SK-N-SH (cell line): ENCODE measurements at regions not wholly inside any gene's neighbourhood (a gene's known extent, or its start where the extent isn't known, plus 50 kb on each side); places are given as distances from the start of the nearest gene placed in this dataset.

Experiments
- CTCF ChIA-PET: fragments of 300-600, 350-600 bp; formaldehyde crosslinking; extraction: SDS; loops from one replicate; lab custom pipeline; 2021; lab: Yijun Ruan, JAX
- POLR2A ChIA-PET: fragments of 350-600 bp; sonication (Branson Sonifier 250); formaldehyde crosslinking; extraction: SDS; loops from one replicate; lab custom pipeline; 2020; ENCODE audit warnings: antibody characterized with exemption, inconsistent platforms; lab: Yijun Ruan, JAX
- DNase-seq: peaks from one replicate; pipeline ENCODE4 v3.0.0; 2012
- H2AFZ ChIP-seq: fragments of 200-600 bp; sonication (generic); 2 replicates; pipeline ENCODE4 v1.8.1; 2016; ENCODE audit warnings: antibody characterized with exemption, mild to moderate bottlenecking, low read depth
- H3F3A ChIP-seq: fragments of 200-600 bp; sonication (generic); replicated peaks from 2 replicates; pipeline ENCODE3; 2016; ENCODE audit warnings: antibody characterized with exemption, mild to moderate bottlenecking; ENCODE audit not compliant: insufficient read depth
- H3K27ac ChIP-seq, 2 experiments: fragments of 200-500 bp in 1 of 2; fragments of 200-600 bp in 1 of 2; sonication (Bioruptor generic) in 1 of 2; sonication (generic), shearing (Covaris generic) in 1 of 2; 2 replicates each; pipeline versions ENCODE4 v1.5.1 to v1.6.1; 2014 to 2016; ENCODE audit warnings: low read depth in 2 of 2, inconsistent platforms in 1 of 2, low read length in 1 of 2, mild to moderate bottlenecking in 1 of 2, mixed read lengths in 1 of 2
- H3K27me3 ChIP-seq: fragments of 200-600 bp; sonication (generic), shearing (Covaris generic); 2 replicates; pipeline ENCODE4 v1.6.1; 2016; ENCODE audit warnings: mixed run types; ENCODE audit not compliant: insufficient read depth
- H3K36me3 ChIP-seq, 2 experiments: fragments of 200-500 bp in 1 of 2; fragments of 200-600 bp in 1 of 2; sonication (Bioruptor generic) in 1 of 2; sonication (generic) in 1 of 2; replicated peaks in 1 of 2; 2 replicates each; pipeline versions ENCODE3 to v1.5.1; 2014 to 2016; ENCODE audit warnings: low read length in 1 of 2, mild to moderate bottlenecking in 1 of 2; ENCODE audit not compliant: insufficient read depth in 2 of 2, control insufficient read depth in 1 of 2
- H3K4me1 ChIP-seq, 2 experiments: fragments of 200-500 bp in 1 of 2; fragments of 200-600 bp in 1 of 2; sonication (Bioruptor generic) in 1 of 2; sonication (generic), shearing (Covaris generic) in 1 of 2; 2 replicates each; pipeline versions ENCODE4 v1.5.1 to v1.6.1; 2014 to 2016; ENCODE audit warnings: low read depth in 1 of 2, low read length in 1 of 2, mixed run types in 1 of 2; ENCODE audit not compliant: insufficient read depth in 2 of 2, control insufficient read depth in 1 of 2
- H3K4me2 ChIP-seq: fragments of 200-600 bp; sonication (generic), shearing (Covaris generic); 2 replicates; pipeline ENCODE4 v1.6.1; 2017; ENCODE audit warnings: mixed run types
- H3K4me3 ChIP-seq, 2 experiments: fragments of 200-500 bp in 1 of 2; fragments of 200-600 bp in 1 of 2; sonication (Bioruptor generic) in 1 of 2; sonication (generic), shearing (Covaris generic) in 1 of 2; 2 replicates each; pipeline versions ENCODE4 v1.5.1 to v1.8.1; 2014 to 2016; ENCODE audit warnings: low read depth in 2 of 2, inconsistent platforms in 1 of 2, low read length in 1 of 2, mild to moderate bottlenecking in 1 of 2, mixed read lengths in 1 of 2, moderate library complexity in 1 of 2
- H3K79me2 ChIP-seq: fragments of 200-600 bp; sonication (generic); 2 replicates; pipeline ENCODE4 v1.8.1; 2017; ENCODE audit warnings: mild to moderate bottlenecking; ENCODE audit not compliant: insufficient read depth
- H3K9ac ChIP-seq: fragments of 200-600 bp; sonication (generic); 2 replicates; pipeline ENCODE4 v1.6.1; 2017; ENCODE audit warnings: mixed run types
- H3K9me2 ChIP-seq: fragments of 200-600 bp; sonication (generic); 2 replicates; pipeline ENCODE4 v1.6.1; 2017; ENCODE audit warnings: mixed run types
- H3K9me3 ChIP-seq: fragments of 200-600 bp; sonication (generic); 2 replicates; pipeline ENCODE4 v1.6.1; 2017; ENCODE audit warnings: mixed run types, mild to moderate bottlenecking, moderate library complexity
- H4K20me1 ChIP-seq: fragments of 200-600 bp; sonication (generic); 2 replicates; pipeline ENCODE4 v1.6.1; 2017; ENCODE audit warnings: mild to moderate bottlenecking, mixed run types; ENCODE audit not compliant: insufficient read depth
- CTCF ChIP-seq: fragments of 200-600 bp; sonication (generic); IDR thresholded peaks from 2 replicates; pipeline ENCODE4 v1.6.1; 2017; ENCODE audit warnings: antibody characterized with exemption, mild to moderate bottlenecking, moderate library complexity
- ELF1 ChIP-seq: IDR thresholded peaks from 2 replicates; pipeline ENCODE4 v1.4.0; 2012
- EP300 ChIP-seq, 2 experiments: IDR thresholded peaks; 2 replicates each; pipeline versions ENCODE4 v1.4.0 to v1.6.1; 2012; ENCODE audit warnings: borderline replicate concordance in 1 of 2, low read depth in 1 of 2, low read length in 1 of 2
- EZH2phosphoT487 ChIP-seq: fragments of 200-600 bp; sonication (generic); IDR thresholded peaks from 2 replicates; pipeline ENCODE4 v1.6.1; 2017; ENCODE audit warnings: low read depth, mixed run types, mild to moderate bottlenecking, antibody characterized with exemption, moderate library complexity, borderline replicate concordance
- FOSL2 ChIP-seq: IDR thresholded peaks from 2 replicates; pipeline ENCODE4 v1.4.0; 2012; ENCODE audit warnings: low read depth, mild to moderate bottlenecking, moderate library complexity, borderline replicate concordance
- FOXJ3 ChIP-seq: sonication (generic); formaldehyde crosslinking; IDR thresholded peaks from 2 replicates; pipeline ENCODE4 v1.5.1; 2020; ENCODE audit warnings: mild to moderate bottlenecking, missing genetic modification reagents
- FOXM1 ChIP-seq: IDR thresholded peaks from 2 replicates; pipeline ENCODE4 v1.4.0; 2012; ENCODE audit warnings: low read depth, mild to moderate bottlenecking
- GATA2 ChIP-seq: sonication (generic); formaldehyde crosslinking; IDR thresholded peaks from 2 replicates; pipeline ENCODE4 v1.5.0; 2020; ENCODE audit warnings: mild to moderate bottlenecking, missing genetic modification reagents
- JUND ChIP-seq: IDR thresholded peaks from 2 replicates; pipeline ENCODE4 v1.4.0; 2012
- MAX ChIP-seq: IDR thresholded peaks from 2 replicates; pipeline ENCODE4 v1.4.0; 2012; ENCODE audit warnings: low read depth
- MEF2A ChIP-seq: IDR thresholded peaks from 2 replicates; pipeline ENCODE4 v1.4.0; 2012; ENCODE audit warnings: low read depth, borderline replicate concordance
- MXI1 ChIP-seq: IDR thresholded peaks from 2 replicates; pipeline ENCODE4 v1.6.1; 2012; ENCODE audit warnings: mild to moderate bottlenecking, low read depth, low read length, improper control_type of control experiment
- POLR2AphosphoS5 ChIP-seq: IDR thresholded peaks from 2 replicates; pipeline ENCODE4 v1.6.1; 2012; ENCODE audit warnings: low read depth, low read length
- RFX5 ChIP-seq: IDR thresholded peaks from 2 replicates; pipeline ENCODE4 v1.6.1; 2012; ENCODE audit warnings: mild to moderate bottlenecking, improper control_type of control experiment, low read length
- RXRA ChIP-seq: IDR thresholded peaks from 2 replicates; pipeline ENCODE4 v1.4.0; 2012; ENCODE audit warnings: low read depth, mild to moderate bottlenecking, borderline replicate concordance
- SIN3A ChIP-seq: IDR thresholded peaks from 2 replicates; pipeline ENCODE4 v1.6.1; 2012; ENCODE audit warnings: low read depth, mild to moderate bottlenecking, low read length, moderate library complexity, borderline replicate concordance
- SMC3 ChIP-seq: IDR thresholded peaks from 2 replicates; pipeline ENCODE4 v1.6.1; 2012; ENCODE audit warnings: low read depth, low read length, improper control_type of control experiment
- TAF1 ChIP-seq: IDR thresholded peaks from 2 replicates; pipeline ENCODE4 v1.6.1; 2012; ENCODE audit warnings: low read depth, mild to moderate bottlenecking, low read length, moderate library complexity, borderline replicate concordance
- TCF12 ChIP-seq: IDR thresholded peaks from 2 replicates; pipeline ENCODE4 v1.4.0; 2012
- USF2 ChIP-seq: fragments of 150-350 bp; IDR thresholded peaks from 2 replicates; pipeline ENCODE4 v1.6.1; 2017; ENCODE audit warnings: antibody characterized with exemption, low read length, low read depth, borderline replicate concordance
- YY1 ChIP-seq: IDR thresholded peaks from 2 replicates; pipeline ENCODE4 v1.4.0; 2012; ENCODE audit warnings: low read depth, mild to moderate bottlenecking
- ZBTB33 ChIP-seq: IDR thresholded peaks from 2 replicates; pipeline ENCODE4 v1.4.0; 2012; ENCODE audit warnings: low read depth, borderline replicate concordance
- WGBS: methylation state at CpG from one replicate; pipeline ENCODE4 v1.1.6; 2017; ENCODE audit warnings: low lambda C conversion rate; 5-methylcytosine and 5-hydroxymethylcytosine counted together

GRCh38 chr12:30200864-30201263 is 417.1 kb upstream of the TMTC1 start:
- Histone ChIP-seq H3K36me3 (no peaks in the 10 kb centered on the region), H3K9me2 (no peaks in the 10 kb centered on the region), H3K4me1 (no peaks in the 10 kb centered on the region; a peak in 1 of 4 replicates), H3K27ac (no peak overlapping the region), H4K20me1 (no peaks in the 10 kb centered on the region), H3K4me2 (no peak overlapping the region), H3K79me2 (no peaks in the 10 kb centered on the region), H2AFZ (no peak overlapping the region), H3K9ac (no peak overlapping the region), H3K4me3 (peak overlapping the region in 1 of 2 experiments; percentile 3; a peak in 1 of 4 replicates), H3K27me3 (no peaks in the 10 kb centered on the region)
- ChIA-PET CTCF (no interaction called here), POLR2A (no interaction called here)
- 40% methylated on average over 10 of the region's 24 CpGs for WGBS
- TF ChIP-seq FOXJ3 (CRISPR knock-in tag) (no peak), JUND (no peak), GATA2 (no peak), POLR2AphosphoS5 (no peak), MAX (no peak), ELF1 (no peak), FOXM1 (no peak), YY1 (no peak), RFX5 (no peak), SMC3 (no peak), EZH2phosphoT487 (no peak), EP300 (IDR thresholded peaks at IDR 0.05; ENCODE audit: borderline replicate concordance in 1 of 2, low read depth in 1 of 2, low read length in 1 of 2) (no peak), CTCF (no peak), MEF2A (no peak), TCF12 (no peak), RXRA (no peak), TAF1 (no peak), MXI1 (no peak)
- TF ChIP-seq, all 33 proteins: peak for 0
- no peaks in the 10 kb centered on the region for H3K9me3 ChIP-seq
- H3F3A ChIP-seq, result no peaks in the 10 kb centered on the region
- DNase-seq, result peak; percentile 46

- Histone ChIP-seq H3K36me3 (no peaks in the 10 kb centered on the region), H3K9me3 (no peaks in the 10 kb centered on the region), H3K4me2 (no peak overlapping the region), H4K20me1 (no peaks in the 10 kb centered on the region), H3K9me2 (no peaks in the 10 kb centered on the region), H3F3A (no peaks in the 10 kb centered on the region), H3K79me2 (no peaks in the 10 kb centered on the region), H3K4me3 (no peak overlapping the region), H3K4me1 (peaks cover 0 to 2% of the 10 kb centered on the region in 2 experiments; a peak in 2 of 4 replicates), H3K9ac (no peak overlapping the region), H3K27me3 (no peaks in the 10 kb centered on the region; the same call in 1 of the 2 replicates), H3K27ac (no peak overlapping the region), H2AFZ (no peak overlapping the region)
- 48% methylated on average over 5 of the region's 6 CpGs for WGBS
- DNase-seq, result no peak
- CTCF ChIA-PET, result interaction anchor here (1.1 kb wide), 1 partner anchor 9 kb away, joined by 3 read pairs; no protein-coding TSS in a partner anchor
- POLR2A ChIA-PET, result no interaction called here
- TF ChIP-seq MAX (no peak), EP300 (IDR thresholded peaks at IDR 0.05; ENCODE audit: borderline replicate concordance in 1 of 2, low read depth in 1 of 2, low read length in 1 of 2) (no peak), FOXM1 (no peak), USF2 (no peak), ZBTB33 (no peak), RFX5 (no peak), SIN3A (no peak), YY1 (no peak), MEF2A (no peak), MXI1 (no peak), FOSL2 (no peak)
These were observed 413.8 kb upstream of the TMTC1 start for GRCh38 chr12:30197392-30198057.
